CD4-positive, alpha-beta T cell (primary cell): ENCODE measurements at regions not wholly inside any gene's neighbourhood (a gene's known extent, or its start where the extent isn't known, plus 50 kb on each side); places are given as distances from the start of the nearest gene placed in this dataset.

Source experiments
- ATAC-seq: fragments of 200-7000 bp; cut with Tn5 transposase; one replicate; pipeline ENCODE4 v1.10.0; 2022; ENCODE audit warnings: mild to moderate bottlenecking; ENCODE audit not compliant: poor library complexity
- CTCF ChIA-PET: fragments of 350-600 bp; sonication (Branson Sonifier 250); formaldehyde crosslinking; loops from one replicate; lab custom pipeline; 2021; ENCODE audit warnings: antibody characterized with exemption, inconsistent platforms; lab: Charles Lee
- POLR2A ChIA-PET: fragments of 350-600 bp; sonication (Branson Sonifier 250); formaldehyde crosslinking; loops from one replicate; lab custom pipeline; 2021; ENCODE audit warnings: antibody characterized with exemption, inconsistent platforms; lab: Charles Lee
- DNase-seq, 14 experiments: peaks; one replicate each; pipeline ENCODE4 v3.0.0-alpha.2; 2013 to 2020; ENCODE audit warnings: mixed read lengths in 2 of 14
- H3K27ac ChIP-seq, 2 donors: one replicate each; pipeline versions ENCODE4 v1.5.1 to v1.7.0; 2013; ENCODE audit warnings: low read length in 2 of 2, low read depth in 1 of 2, mild to moderate bottlenecking in 1 of 2
- H3K27me3 ChIP-seq, 2 experiments: 1 replicate in 1 of 2; 2 replicates in 1 of 2; pipeline versions ENCODE4 v1.6.1 to v1.7.0; 2013; ENCODE audit warnings: low read length in 2 of 2, control low read depth in 1 of 2, mild to moderate bottlenecking in 1 of 2, moderate library complexity in 1 of 2; ENCODE audit not compliant: insufficient read depth in 2 of 2, control insufficient read depth in 1 of 2
- H3K36me3 ChIP-seq: one replicate; pipeline ENCODE4 v1.6.1; 2013; ENCODE audit warnings: low read length, control low read depth; ENCODE audit not compliant: insufficient read depth
- H3K4me1 ChIP-seq: one replicate; pipeline ENCODE4 v1.6.1; 2013; ENCODE audit warnings: low read length, control low read depth; ENCODE audit not compliant: insufficient read depth
- H3K4me3 ChIP-seq: one replicate; pipeline ENCODE4 v1.5.1; 2013; ENCODE audit warnings: mild to moderate bottlenecking, low read length, moderate library complexity
- H3K9me3 ChIP-seq, 2 experiments: 1 replicate in 1 of 2; 2 replicates in 1 of 2; pipeline versions ENCODE4 v1.6.1 to v1.7.0; 2013; ENCODE audit warnings: low read length in 2 of 2, mild to moderate bottlenecking in 2 of 2, control low read depth in 1 of 2, moderate library complexity in 1 of 2; ENCODE audit not compliant: control insufficient read depth in 1 of 2, insufficient read depth in 1 of 2
- H3K27ac Mint-ChIP-seq: one replicate; pipeline ENCODE4 v1.8.0; 2020; ENCODE audit warnings: mixed read lengths
- H3K27me3 Mint-ChIP-seq: one replicate; pipeline ENCODE4 v1.8.0; 2021; ENCODE audit warnings: mixed read lengths
- H3K36me3 Mint-ChIP-seq: one replicate; pipeline ENCODE4 v1.8.0; 2021; ENCODE audit warnings: low read depth, mixed read lengths
- H3K4me1 Mint-ChIP-seq: one replicate; pipeline ENCODE4 v1.8.0; 2021; ENCODE audit warnings: low read depth, mixed read lengths
- H3K4me3 Mint-ChIP-seq: one replicate; pipeline ENCODE4 v1.8.0; 2020; ENCODE audit warnings: mild to moderate bottlenecking, mixed read lengths
- H3K9me3 Mint-ChIP-seq: one replicate; pipeline ENCODE4 v1.8.0; 2020; ENCODE audit warnings: mixed read lengths
- CTCF ChIP-seq: fragments of 200-600 bp; IDR thresholded peaks from one replicate; pipeline ENCODE4 v1.8.0; 2022; ENCODE audit warnings: antibody characterized with exemption, mild to moderate bottlenecking
- intact Hi-C, 2 experiments: fragments of 100-400 bp; cut with DNase I in 1 of 2; cut with micrococcal nuclease in 1 of 2; formaldehyde crosslinking; loops; one replicate each; pipeline versions ENCODE4 v1.15.1 to v1.9.0; 2023 to 2025; cut with DNase I, micrococcal nuclease

GRCh38 chr5:116739571-116739970, 164.9 kb upstream of the SEMA6A start:
- no peaks in the 10 kb centered on the region for H3K36me3 ChIP-seq
- Mint-ChIP-seq H3K9me3 (peaks cover 3% of the 10 kb centered on the region), H3K36me3 (no peaks in the 10 kb centered on the region), H3K4me1 (no peaks in the 10 kb centered on the region), H3K4me3 (no peak overlapping the region), H3K27ac (no peak overlapping the region), H3K27me3 (peaks cover 11% of the 10 kb centered on the region)
- DNase-seq (no peak), ATAC-seq (no peak)
- H3K27me3 ChIP-seq, result no peaks in the 10 kb centered on the region
- no peak overlapping the region for H3K4me3 ChIP-seq
- intact Hi-C loops, result no loop called here
- TF ChIP-seq CTCF, result no peak
- no peak overlapping the region for H3K27ac ChIP-seq
- H3K9me3 ChIP-seq, result peaks cover 0 to 6% of the 10 kb centered on the region in 2 experiments
- ChIA-PET POLR2A (no interaction called here), CTCF (no interaction called here)
- H3K4me1 ChIP-seq, result no peaks in the 10 kb centered on the region

GRCh38 chr5:116738615-116739261, 164.1 kb upstream of the SEMA6A start:
- H3K27me3 ChIP-seq, result no peaks in the 10 kb centered on the region
- no peak for ATAC-seq
- no peak overlapping the region for H3K4me3 ChIP-seq
- H3K9me3 Mint-ChIP-seq, result peaks cover 3% of the 10 kb centered on the region
- peaks cover 11% of the 10 kb centered on the region for H3K27me3 Mint-ChIP-seq
- H3K4me3 Mint-ChIP-seq, result no peak overlapping the region
- ChIA-PET POLR2A (no interaction called here), CTCF (no interaction called here)
- no peaks in the 10 kb centered on the region for H3K36me3 ChIP-seq
- no peaks in the 10 kb centered on the region for H3K4me1 Mint-ChIP-seq
- intact Hi-C loops, result no loop called here
- H3K9me3 ChIP-seq, result no peaks in the 10 kb centered on the region
- no peak for TF ChIP-seq CTCF
- DNase-seq, result no peak
- no peaks in the 10 kb centered on the region for H3K4me1 ChIP-seq
- H3K27ac ChIP-seq, result no peak overlapping the region
- H3K27ac Mint-ChIP-seq, result no peak overlapping the region
- no peaks in the 10 kb centered on the region for H3K36me3 Mint-ChIP-seq

GRCh38 chr5:116738239-116738614, 163.6 kb upstream of the SEMA6A start:
- Histone ChIP-seq H3K27me3 (no peaks in the 10 kb centered on the region), H3K4me1 (no peaks in the 10 kb centered on the region), H3K4me3 (no peak overlapping the region), H3K36me3 (no peaks in the 10 kb centered on the region), H3K27ac (no peak overlapping the region), H3K9me3 (no peaks in the 10 kb centered on the region)
- TF ChIP-seq CTCF, result no peak
- intact Hi-C loops, result no loop called here
- ChIA-PET CTCF (no interaction called here), POLR2A (no interaction called here)
- Mint-ChIP-seq H3K27ac (no peak overlapping the region), H3K27me3 (peaks cover 11% of the 10 kb centered on the region), H3K36me3 (no peaks in the 10 kb centered on the region), H3K4me3 (no peak overlapping the region), H3K4me1 (no peaks in the 10 kb centered on the region), H3K9me3 (no peaks in the 10 kb centered on the region)
- no peak for ATAC-seq
- DNase-seq, result no peak
